ENCODE measurements at regions not wholly inside any gene's neighbourhood (a gene's known extent, or its start where the extent isn't known, plus 50 kb on each side); places are given as distances from the start of the nearest gene placed in this dataset.
"Not testable (repeated sequence)": the region's sequence is repeated elsewhere in the genome, so short reads cannot be mapped to it uniquely, and the experiment has no call there.

GRCh38 chr6:118736440-118736839 lies 85.0 kb upstream of the CEP85L start:
- DNase-seq (no peak), ATAC-seq (replicated peaks) (no peak)
- Mint-ChIP-seq H3K27me3 (peaks cover 0 to 4% of the 10 kb centered on the region in 2 donors), H3K4me3 (no peak overlapping the region), H3K27ac (no peak overlapping the region), H3K9me3 (no peaks in the 10 kb centered on the region), H3K4me1 (peaks cover 6 to 8% of the 10 kb centered on the region in 2 donors), H3K36me3 (no peaks in the 10 kb centered on the region)

- Mint-ChIP-seq H3K27ac (no peak overlapping the region), H3K4me3 (no peak overlapping the region), H3K9me3 (no peaks in the 10 kb centered on the region), H3K36me3 (no peaks in the 10 kb centered on the region), H3K4me1 (peaks cover 6 to 8% of the 10 kb centered on the region in 2 donors), H3K27me3 (peaks cover 0 to 4% of the 10 kb centered on the region in 2 donors)
- no peak for DNase-seq
- ATAC-seq (replicated peaks): peak; percentile 31 to 63
These were observed 83.9 kb upstream of the CEP85L start for GRCh38 chr6:118735320-118735719.

DNA sequence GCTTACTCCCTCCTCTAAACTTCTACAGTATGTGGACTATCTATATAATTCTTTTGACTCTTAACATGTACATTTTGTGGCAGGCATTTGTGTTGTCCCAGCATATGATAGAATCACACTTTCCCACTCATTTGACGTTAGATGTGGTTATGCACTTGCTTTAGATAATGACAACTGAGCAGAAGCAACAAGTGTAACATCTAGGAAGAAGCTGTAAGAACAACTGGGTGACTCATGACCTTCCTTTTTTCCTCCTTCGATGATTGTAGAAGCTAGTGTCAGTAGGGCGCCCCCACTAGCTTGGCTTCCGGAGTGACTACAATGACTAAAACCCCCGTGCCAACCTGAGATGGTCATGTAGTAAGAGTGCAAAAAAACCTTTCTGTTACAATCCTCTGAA lies 74.6 kb upstream of the CEP85L start:
- Mint-ChIP-seq H3K4me3 (no peak overlapping the region), H3K27ac (no peak overlapping the region), H3K4me1 (peaks cover 17 to 25% of the 10 kb centered on the region in 2 donors), H3K36me3 (no peaks in the 10 kb centered on the region), H3K9me3 (no peaks in the 10 kb centered on the region), H3K27me3 (no peaks in the 10 kb centered on the region)
- DNase-seq (no peak), ATAC-seq (replicated peaks) (no peak)

DNA sequence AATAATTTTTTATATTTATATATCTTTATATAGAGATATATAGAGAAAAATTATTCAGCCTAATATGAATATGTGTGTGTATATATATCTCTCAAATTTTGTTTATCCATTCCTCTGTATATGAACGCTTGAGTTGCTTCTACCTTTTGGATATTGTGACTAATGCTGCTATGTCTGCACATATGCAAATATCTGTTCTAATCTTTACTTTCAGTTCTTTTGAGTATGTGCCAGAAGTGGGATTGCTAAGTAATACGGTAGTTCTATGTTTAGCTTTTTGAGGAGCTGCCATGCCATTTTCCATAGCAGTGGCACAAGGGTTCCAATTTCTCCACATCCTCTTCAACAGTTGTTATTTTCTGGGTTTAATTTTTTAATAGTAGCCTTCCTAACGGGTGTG lies 72.8 kb upstream of the CEP85L start:
- H3K4me1 Mint-ChIP-seq: peaks cover 26 to 43% of the 10 kb centered on the region in 2 donors
- peak overlapping the region; percentile 63 for H3K27ac Mint-ChIP-seq
- H3K4me3 Mint-ChIP-seq: peak overlapping the region; percentile 27 to 47
- ATAC-seq (replicated peaks) (peak; percentile 68 to 71), DNase-seq (no peak)
- no peaks in the 10 kb centered on the region for H3K27me3 Mint-ChIP-seq
- H3K36me3 Mint-ChIP-seq: no peaks in the 10 kb centered on the region
- H3K9me3 Mint-ChIP-seq: no peaks in the 10 kb centered on the region

DNA sequence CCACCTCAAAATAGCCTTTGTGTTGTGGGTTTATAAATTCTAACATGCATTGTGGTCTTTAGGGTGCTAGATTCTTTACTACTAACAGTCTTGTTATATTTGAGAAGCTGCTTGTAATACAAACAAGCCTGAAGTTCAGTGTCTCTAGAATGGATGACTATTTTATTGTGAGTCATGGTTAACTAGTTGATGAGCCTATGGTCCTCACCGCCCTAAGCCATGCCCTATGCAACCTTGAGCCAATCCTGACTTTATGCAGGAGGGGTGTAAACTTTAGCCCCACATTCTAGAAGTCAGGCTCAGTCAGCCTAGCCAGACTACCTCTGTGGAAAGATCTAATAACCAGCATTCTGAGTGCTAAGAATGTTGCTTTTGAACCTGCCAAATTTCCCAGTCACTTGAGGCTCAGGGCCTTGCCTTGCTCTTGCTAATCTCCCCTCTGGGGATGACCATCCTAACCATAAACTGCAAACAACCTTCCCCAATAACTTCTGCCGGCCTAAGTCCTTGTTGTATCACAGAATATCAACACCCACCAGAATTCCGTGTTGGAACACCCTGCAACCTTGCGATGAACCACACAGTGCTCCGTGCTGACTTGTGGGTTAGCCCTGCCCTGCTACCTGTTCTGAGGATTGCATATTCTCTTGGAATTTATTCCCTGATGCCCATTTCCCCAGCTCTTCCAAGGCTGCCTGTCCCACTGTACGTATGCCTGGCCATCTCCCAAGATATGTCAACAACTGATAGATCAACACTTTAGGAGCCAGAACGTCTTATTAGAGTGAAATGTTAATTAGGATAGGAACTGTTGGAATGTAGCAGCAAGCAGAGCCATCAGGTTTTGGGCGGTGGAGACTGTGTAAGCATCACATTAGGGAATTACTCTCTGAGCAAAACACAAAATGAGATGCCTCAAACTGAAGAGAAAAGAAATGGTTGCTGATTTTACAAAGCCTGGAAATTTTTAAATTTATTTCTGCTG lies 71.7 kb upstream of the CEP85L start:
- no peak overlapping the region for H3K27ac Mint-ChIP-seq
- peaks cover 37 to 54% of the 10 kb centered on the region in 2 donors for H3K4me1 Mint-ChIP-seq
- DNase-seq (no peak), ATAC-seq (replicated peaks) (no peak)
- H3K9me3 Mint-ChIP-seq: no peaks in the 10 kb centered on the region
- H3K4me3 Mint-ChIP-seq: no peak overlapping the region
- no peaks in the 10 kb centered on the region for H3K36me3 Mint-ChIP-seq
- H3K27me3 Mint-ChIP-seq: no peaks in the 10 kb centered on the region

GRCh38 chr6:118720125-118720473 lies 68.7 kb upstream of the CEP85L start:
- ATAC-seq (replicated peaks) (peak; percentile 29 to 38), DNase-seq (no peak)
- Mint-ChIP-seq H3K27ac (no peak overlapping the region), H3K36me3 (no peaks in the 10 kb centered on the region), H3K4me1 (peaks cover 34 to 58% of the 10 kb centered on the region in 2 donors), H3K27me3 (no peaks in the 10 kb centered on the region), H3K4me3 (peak overlapping the region; percentile 10 to 19), H3K9me3 (no peaks in the 10 kb centered on the region)

GRCh38 chr6:118719351-118720124 lies 68.1 kb upstream of the CEP85L start:
- ATAC-seq (replicated peaks): peak; percentile 86 to 88
- no peaks in the 10 kb centered on the region for H3K27me3 Mint-ChIP-seq
- H3K9me3 Mint-ChIP-seq: no peaks in the 10 kb centered on the region
- H3K36me3 Mint-ChIP-seq: no peaks in the 10 kb centered on the region
- H3K27ac Mint-ChIP-seq: peak overlapping the region; percentile 86
- H3K4me1 Mint-ChIP-seq: peaks cover 34 to 58% of the 10 kb centered on the region in 2 donors
- peak; percentile 13 for DNase-seq
- peak overlapping the region; percentile 55 to 61 for H3K4me3 Mint-ChIP-seq

DNA sequence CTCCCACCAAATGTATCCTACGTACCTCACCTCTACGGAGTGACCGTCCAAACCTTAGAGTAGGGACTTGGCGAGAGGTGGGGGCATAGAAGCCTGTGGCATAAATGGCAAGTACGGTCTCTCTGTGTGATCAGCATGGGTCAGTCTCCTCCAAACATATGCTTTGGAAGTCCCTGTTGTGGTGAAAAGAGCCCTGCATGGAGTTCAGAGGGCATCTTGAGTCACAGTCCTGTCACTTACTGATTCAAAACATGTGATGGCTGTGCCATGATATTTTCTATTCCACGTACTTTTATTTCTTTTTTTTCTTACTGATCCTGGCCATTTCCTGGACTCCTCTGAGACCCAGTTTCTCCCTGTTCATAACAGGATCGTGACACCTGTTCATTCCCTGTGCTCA lies 67.5 kb upstream of the CEP85L start:
- peak overlapping the region; percentile 86 for H3K27ac Mint-ChIP-seq
- H3K36me3 Mint-ChIP-seq: no peaks in the 10 kb centered on the region
- no peak for DNase-seq
- H3K4me3 Mint-ChIP-seq: peak overlapping the region in 1 of 2 donors; percentile 61
- H3K4me1 Mint-ChIP-seq: peaks cover 33 to 52% of the 10 kb centered on the region in 2 donors
- no peaks in the 10 kb centered on the region for H3K27me3 Mint-ChIP-seq
- no peaks in the 10 kb centered on the region for H3K9me3 Mint-ChIP-seq
- ATAC-seq (replicated peaks): peak in 1 of 2 donors; percentile 5

DNA sequence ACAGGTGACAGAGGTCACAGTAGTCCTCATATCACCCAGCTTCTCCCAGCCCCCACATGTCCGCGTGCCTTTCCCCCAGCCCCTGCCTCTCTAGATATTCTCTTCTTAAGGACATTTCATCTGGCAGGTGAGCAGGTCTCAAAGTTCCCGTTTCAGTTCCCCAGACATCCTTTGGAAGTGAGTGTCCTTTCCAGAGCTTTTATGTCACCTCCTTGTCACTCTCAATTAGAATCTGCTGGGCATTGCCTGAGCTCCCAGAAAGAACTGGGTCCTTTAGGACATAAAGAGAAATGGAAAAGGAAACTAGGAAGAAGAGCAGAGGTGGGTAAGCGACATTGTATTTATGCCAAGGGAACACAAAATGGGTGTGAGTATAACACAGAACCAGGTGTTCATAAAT lies 66.9 kb upstream of the CEP85L start:
- ATAC-seq (replicated peaks) (no peak), DNase-seq (no peak)
- Mint-ChIP-seq H3K27me3 (no peaks in the 10 kb centered on the region), H3K4me3 (no peak overlapping the region), H3K4me1 (peaks cover 31 to 46% of the 10 kb centered on the region in 2 donors), H3K9me3 (no peaks in the 10 kb centered on the region), H3K27ac (peak overlapping the region; percentile 33), H3K36me3 (no peaks in the 10 kb centered on the region)

DNA sequence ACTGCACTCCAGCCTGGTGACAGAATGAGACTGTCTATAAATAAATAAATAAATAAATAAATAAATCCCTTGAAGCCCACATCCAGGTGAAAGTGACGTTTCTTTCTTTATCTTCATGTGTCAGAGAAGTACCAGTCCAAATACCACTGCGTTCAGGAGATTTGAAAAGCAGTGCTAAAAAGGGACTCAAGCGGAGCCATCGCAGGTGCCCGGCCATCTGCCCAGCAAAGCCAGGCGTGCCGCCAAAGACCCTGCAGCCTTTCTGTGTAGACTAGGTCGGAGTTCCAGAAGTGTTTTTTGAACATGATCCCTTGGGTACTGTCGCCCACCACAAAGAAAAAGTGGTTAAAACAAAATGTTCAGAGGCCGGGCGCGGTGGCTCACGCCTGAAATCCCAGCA lies 65.7 kb upstream of the CEP85L start:
- peaks cover 28 to 41% of the 10 kb centered on the region in 2 donors for H3K4me1 Mint-ChIP-seq
- ATAC-seq (replicated peaks): no peak
- no peaks in the 10 kb centered on the region for H3K36me3 Mint-ChIP-seq
- H3K4me3 Mint-ChIP-seq: no peak overlapping the region
- H3K27me3 Mint-ChIP-seq: no peaks in the 10 kb centered on the region
- H3K27ac Mint-ChIP-seq: no peak overlapping the region
- no peak for DNase-seq
- no peaks in the 10 kb centered on the region for H3K9me3 Mint-ChIP-seq

DNA sequence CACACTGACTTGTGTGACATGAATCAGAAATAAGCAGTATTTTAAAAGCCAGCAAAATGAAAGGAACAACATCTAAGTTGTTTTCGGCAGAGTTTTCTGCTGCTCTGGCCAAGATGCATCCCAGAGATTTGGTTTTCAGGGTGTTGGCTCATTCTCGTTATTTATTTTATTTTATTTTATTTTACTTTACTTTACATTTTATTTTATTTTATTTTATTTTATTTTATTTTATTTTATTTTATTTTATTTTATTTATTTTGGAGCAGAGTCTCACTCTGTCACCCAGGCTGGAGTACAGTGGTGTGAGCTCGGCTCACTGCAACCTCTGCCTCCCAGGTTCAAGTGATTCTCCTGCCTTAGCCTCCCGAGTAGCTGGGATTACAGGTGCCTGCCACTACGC lies 64.5 kb upstream of the CEP85L start:
- not testable (repeated sequence) for DNase-seq; H3K9me3 Mint-ChIP-seq; ATAC-seq (replicated peaks); H3K36me3 Mint-ChIP-seq; H3K4me3 Mint-ChIP-seq; H3K27ac Mint-ChIP-seq; H3K27me3 Mint-ChIP-seq
- peaks cover 31 to 48% of the 10 kb centered on the region in 2 donors for H3K4me1 Mint-ChIP-seq

- no peak for ATAC-seq (replicated peaks)
- H3K4me1 Mint-ChIP-seq: peaks cover 35 to 48% of the 10 kb centered on the region in 2 donors
- H3K27ac Mint-ChIP-seq: no peak overlapping the region
- peaks cover 2 to 4% of the 10 kb centered on the region in 2 donors for H3K9me3 Mint-ChIP-seq
- H3K4me3 Mint-ChIP-seq: no peak overlapping the region
- peaks cover 0 to 3% of the 10 kb centered on the region in 2 donors for H3K36me3 Mint-ChIP-seq
- H3K27me3 Mint-ChIP-seq: no peaks in the 10 kb centered on the region
- no peak for DNase-seq
These were observed 64.0 kb upstream of the CEP85L start for GRCh38 chr6:118715376-118715775.

DNA sequence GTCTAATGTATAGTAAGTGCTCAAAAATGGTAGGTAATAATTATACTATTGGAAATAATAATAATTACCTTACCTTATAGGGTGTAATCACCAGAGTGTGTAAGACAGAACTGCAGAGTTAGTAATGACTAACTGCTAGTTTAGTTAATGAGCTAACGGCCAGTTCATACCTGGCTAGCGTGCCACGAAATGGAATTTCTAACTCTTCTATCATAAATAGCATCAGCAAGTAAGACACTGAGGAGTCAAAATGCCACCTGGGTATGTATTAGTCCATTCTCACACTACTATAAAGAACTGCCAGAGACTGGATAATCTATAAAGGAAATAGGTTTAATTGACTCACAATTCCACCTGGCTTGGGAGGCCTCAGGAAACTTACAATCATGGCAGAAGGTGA lies 63.4 kb upstream of the CEP85L start:
- Mint-ChIP-seq H3K4me1 (peaks cover 33 to 46% of the 10 kb centered on the region in 2 donors), H3K27me3 (no peaks in the 10 kb centered on the region), H3K36me3 (peaks cover 0 to 3% of the 10 kb centered on the region in 2 donors), H3K4me3 (no peak overlapping the region), H3K9me3 (peaks cover 2 to 4% of the 10 kb centered on the region in 2 donors), H3K27ac (no peak overlapping the region)
- ATAC-seq (replicated peaks) (no peak), DNase-seq (no peak)

GRCh38 chr6:118712969-118713368 lies 61.6 kb upstream of the CEP85L start:
- ATAC-seq (replicated peaks) (no peak), DNase-seq (no peak)
- H3K4me1 Mint-ChIP-seq: peaks cover 26 to 37% of the 10 kb centered on the region in 2 donors
- H3K27me3 Mint-ChIP-seq: no peaks in the 10 kb centered on the region
- peaks cover 2 to 4% of the 10 kb centered on the region in 2 donors for H3K9me3 Mint-ChIP-seq
- peak overlapping the region; percentile 1 for H3K27ac Mint-ChIP-seq
- H3K36me3 Mint-ChIP-seq: peaks cover 2 to 3% of the 10 kb centered on the region in 2 donors
- H3K4me3 Mint-ChIP-seq: no peak overlapping the region
